ENCODE measurements at regions not wholly inside any gene's neighbourhood (a gene's known extent, or its start where the extent isn't known, plus 50 kb on each side); places are given as distances from the start of the nearest gene placed in this dataset.

DNA sequence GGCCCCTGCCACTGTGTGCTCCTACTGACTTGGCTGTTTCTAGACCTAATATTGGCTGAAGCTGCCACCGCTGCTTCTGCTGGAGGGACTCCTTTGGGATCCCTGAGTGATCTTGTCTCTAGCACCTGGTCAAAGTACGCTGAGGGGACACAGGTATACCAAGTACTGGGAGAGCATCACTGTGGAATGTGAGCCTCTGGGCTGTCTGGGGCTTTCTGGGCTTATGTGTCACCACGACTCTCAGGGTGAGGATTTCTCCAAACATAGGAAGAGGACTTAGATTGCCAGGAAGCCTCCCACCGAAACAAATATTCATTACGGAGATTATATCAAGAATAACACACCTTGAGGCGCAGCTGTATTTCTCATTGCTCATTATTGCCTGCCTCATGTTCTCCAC lies 435.8 kb downstream of the HS3ST3B1 start:
- no peak overlapping the region for H3K27ac ChIP-seq
- H3K4me3 ChIP-seq: no peak overlapping the region
- DNase-seq: no peak
- TF ChIP-seq, protein P1, sequence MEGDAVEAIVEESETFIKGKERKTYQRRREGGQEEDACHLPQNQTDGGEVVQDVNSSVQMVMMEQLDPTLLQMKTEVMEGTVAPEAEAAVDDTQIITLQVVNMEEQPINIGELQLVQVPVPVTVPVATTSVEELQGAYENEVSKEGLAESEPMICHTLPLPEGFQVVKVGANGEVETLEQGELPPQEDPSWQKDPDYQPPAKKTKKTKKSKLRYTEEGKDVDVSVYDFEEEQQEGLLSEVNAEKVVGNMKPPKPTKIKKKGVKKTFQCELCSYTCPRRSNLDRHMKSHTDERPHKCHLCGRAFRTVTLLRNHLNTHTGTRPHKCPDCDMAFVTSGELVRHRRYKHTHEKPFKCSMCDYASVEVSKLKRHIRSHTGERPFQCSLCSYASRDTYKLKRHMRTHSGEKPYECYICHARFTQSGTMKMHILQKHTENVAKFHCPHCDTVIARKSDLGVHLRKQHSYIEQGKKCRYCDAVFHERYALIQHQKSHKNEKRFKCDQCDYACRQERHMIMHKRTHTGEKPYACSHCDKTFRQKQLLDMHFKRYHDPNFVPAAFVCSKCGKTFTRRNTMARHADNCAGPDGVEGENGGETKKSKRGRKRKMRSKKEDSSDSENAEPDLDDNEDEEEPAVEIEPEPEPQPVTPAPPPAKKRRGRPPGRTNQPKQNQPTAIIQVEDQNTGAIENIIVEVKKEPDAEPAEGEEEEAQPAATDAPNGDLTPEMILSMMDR (IDR thresholded peaks at IDR 0.05): no peak
- no peaks in the 10 kb centered on the region for H3K36me3 ChIP-seq
- no peaks in the 10 kb centered on the region for H3K4me1 ChIP-seq
- H3K27me3 ChIP-seq: no peaks in the 10 kb centered on the region
- no peaks in the 10 kb centered on the region for H3K9me3 ChIP-seq

DNA sequence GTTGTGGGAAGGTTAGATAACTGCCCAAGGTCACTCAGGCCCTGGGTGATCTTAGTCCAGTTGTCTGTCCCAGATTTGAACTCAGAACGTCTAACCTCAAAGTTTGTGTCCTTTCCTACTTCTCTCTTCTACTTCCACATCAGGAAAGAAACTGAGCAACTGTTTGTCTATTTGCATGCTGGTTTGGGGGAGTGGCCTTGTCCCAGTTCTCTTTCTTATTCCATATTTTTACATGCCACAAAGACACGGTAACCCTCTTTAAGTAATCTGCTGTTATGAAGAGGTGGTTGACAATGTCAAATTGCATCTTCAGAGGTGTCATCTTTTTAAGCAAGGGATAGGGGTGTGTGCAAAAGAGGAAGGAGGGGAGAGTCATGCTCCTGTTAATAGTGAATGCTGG lies 432.5 kb downstream of the HS3ST3B1 start:
- Histone ChIP-seq H3K4me1 (no peaks in the 10 kb centered on the region), H3K4me3 (no peak overlapping the region), H3K36me3 (no peaks in the 10 kb centered on the region), H3K27me3 (no peaks in the 10 kb centered on the region), H3K9me3 (no peaks in the 10 kb centered on the region), H3K27ac (no peak overlapping the region)
- no peak for DNase-seq
- TF ChIP-seq, protein P1 (IDR thresholded peaks at IDR 0.05): no peak
- TF ChIP-seq POLR2A (IDR thresholded peaks at IDR 0.05): no peak

DNA sequence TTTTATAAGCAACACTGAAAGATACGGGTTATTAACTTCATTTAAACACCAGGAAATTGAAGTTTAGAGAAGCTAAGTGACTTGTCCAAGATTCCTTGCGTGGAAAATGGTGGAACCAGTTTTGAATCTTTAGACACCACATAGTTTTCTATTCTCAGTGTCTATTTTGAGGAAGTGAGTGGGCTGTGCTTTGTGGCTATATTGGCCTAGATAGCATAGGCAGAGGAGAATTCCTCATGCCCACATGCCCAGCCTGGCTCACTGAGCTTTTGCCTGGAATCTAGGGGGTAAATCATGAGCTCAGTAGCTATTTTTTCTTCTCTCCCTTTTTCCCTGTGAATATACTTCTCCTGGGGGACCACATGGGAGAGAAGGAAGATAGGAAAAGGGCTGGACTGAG lies 431.3 kb downstream of the HS3ST3B1 start:
- H3K27ac ChIP-seq: no peak overlapping the region
- no peak overlapping the region for H3K4me3 ChIP-seq
- no peaks in the 10 kb centered on the region for H3K36me3 ChIP-seq
- H3K27me3 ChIP-seq: no peaks in the 10 kb centered on the region
- TF ChIP-seq, protein P1 (IDR thresholded peaks at IDR 0.05): no peak
- no peak for TF ChIP-seq POLR2A (IDR thresholded peaks at IDR 0.05)
- H3K9me3 ChIP-seq: no peaks in the 10 kb centered on the region
- DNase-seq: no peak
- H3K4me1 ChIP-seq: no peaks in the 10 kb centered on the region

DNA sequence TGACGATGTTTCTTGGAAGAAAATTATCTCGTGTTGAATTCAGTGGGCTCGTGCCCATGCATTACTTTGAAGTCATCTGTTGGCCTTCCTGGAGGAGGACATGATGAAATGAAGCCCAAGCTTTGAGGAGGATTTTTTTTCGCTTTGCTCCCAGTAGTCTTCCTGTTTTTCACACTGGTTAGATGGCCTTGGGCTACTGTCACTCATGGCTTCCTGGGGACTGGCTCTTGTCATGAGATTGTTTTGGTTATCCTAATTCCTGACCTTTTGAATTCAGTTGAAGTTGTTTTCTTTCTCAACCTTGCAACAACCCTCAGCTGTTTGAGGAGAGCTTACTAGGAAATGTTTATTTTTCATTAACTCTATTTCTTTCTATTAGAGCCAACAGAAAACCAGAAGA lies 430.7 kb downstream of the HS3ST3B1 start:
- Histone ChIP-seq H3K27ac (no peak overlapping the region), H3K36me3 (no peaks in the 10 kb centered on the region), H3K9me3 (no peaks in the 10 kb centered on the region), H3K4me1 (no peaks in the 10 kb centered on the region), H3K4me3 (no peak overlapping the region), H3K27me3 (no peaks in the 10 kb centered on the region)
- no peak for DNase-seq
- no peak for TF ChIP-seq POLR2A (IDR thresholded peaks at IDR 0.05)
- TF ChIP-seq, protein P1 (IDR thresholded peaks at IDR 0.05): no peak

DNA sequence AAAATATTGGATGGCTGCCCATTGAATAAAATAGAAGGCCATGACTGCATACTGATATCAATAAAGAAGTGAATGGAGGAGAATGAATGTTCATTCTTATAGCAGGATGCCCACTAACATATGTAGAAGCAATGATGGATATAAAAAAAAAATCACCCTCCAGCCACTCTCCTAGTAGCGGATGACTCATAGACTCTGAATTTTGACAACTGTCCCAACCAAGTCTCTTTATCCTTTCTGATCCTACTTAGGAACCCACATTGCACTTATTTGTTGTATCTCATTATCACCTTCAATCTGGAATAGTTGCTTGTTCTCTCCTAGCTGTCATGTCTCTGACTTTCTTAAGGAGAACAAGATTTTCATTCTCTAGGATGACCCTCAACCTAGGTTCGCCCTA lies 429.9 kb downstream of the HS3ST3B1 start:
- no peaks in the 10 kb centered on the region for H3K36me3 ChIP-seq
- no peak overlapping the region for H3K27ac ChIP-seq
- H3K4me1 ChIP-seq: no peaks in the 10 kb centered on the region
- H3K4me3 ChIP-seq: no peak overlapping the region
- H3K9me3 ChIP-seq: no peaks in the 10 kb centered on the region
- TF ChIP-seq, protein P1 (IDR thresholded peaks at IDR 0.05): no peak
- TF ChIP-seq POLR2A (IDR thresholded peaks at IDR 0.05): no peak
- DNase-seq: no peak
- H3K27me3 ChIP-seq: no peaks in the 10 kb centered on the region

DNA sequence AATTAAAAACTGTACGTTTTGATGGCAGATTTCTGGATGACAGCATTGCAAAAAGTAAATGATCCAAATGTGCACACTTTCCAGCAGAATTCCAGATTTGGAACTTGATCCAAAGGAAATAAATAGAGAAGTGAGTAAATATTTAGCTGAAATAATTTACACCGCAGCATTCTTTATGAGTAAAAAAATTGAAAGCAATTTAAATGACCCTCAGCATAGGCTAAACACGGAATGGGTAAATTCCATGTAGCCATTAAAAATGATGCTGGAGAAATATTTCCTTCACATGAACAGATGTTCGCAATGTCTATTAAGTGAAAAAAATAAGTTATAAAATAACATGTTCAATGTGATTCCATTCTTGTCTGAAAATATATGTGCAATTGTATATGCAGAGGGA lies 424.8 kb downstream of the HS3ST3B1 start:
- Histone ChIP-seq H3K9me3 (no peaks in the 10 kb centered on the region), H3K27me3 (no peaks in the 10 kb centered on the region), H3K27ac (no peak overlapping the region), H3K4me3 (no peak overlapping the region), H3K36me3 (no peaks in the 10 kb centered on the region), H3K4me1 (no peaks in the 10 kb centered on the region)
- DNase-seq: no peak
- TF ChIP-seq, protein P1 (IDR thresholded peaks at IDR 0.05): no peak
- TF ChIP-seq POLR2A (IDR thresholded peaks at IDR 0.05): no peak

Measured in Peyer's patch (tissue), 4 donors.